Naive B cell (primary cell): ENCODE measurements at regions not wholly inside any gene's neighbourhood (a gene's known extent, or its start where the extent isn't known, plus 50 kb on each side); places are given as distances from the start of the nearest gene placed in this dataset.

Experiments
- ATAC-seq, 2 donors: fragments of 150-1000 bp; cut with Tn5 transposase; 2 replicates each; pipeline ENCODE4 v1.10.0; 2021; ENCODE audit warnings: low read depth in 2 of 2, mild to moderate bottlenecking in 2 of 2, moderate library complexity in 2 of 2
- DNase-seq: peaks from one replicate; pipeline ENCODE4 v3.0.0; 2022
- H3K27ac Mint-ChIP-seq, 6 donors: one replicate each; pipeline ENCODE4 v1.8.0; 2020 to 2022; ENCODE audit warnings: mild to moderate bottlenecking in 6 of 6, mixed read lengths in 6 of 6, moderate library complexity in 5 of 6, inconsistent platforms in 2 of 6
- H3K27me3 Mint-ChIP-seq, 3 donors: one replicate each; pipeline ENCODE4 v1.8.0; 2021 to 2022; ENCODE audit warnings: mixed read lengths in 3 of 3, mild to moderate bottlenecking in 1 of 3
- H3K36me3 Mint-ChIP-seq, 2 donors: one replicate each; pipeline ENCODE4 v1.8.0; 2020 to 2022; ENCODE audit warnings: mixed read lengths in 2 of 2, inconsistent platforms in 1 of 2, mild to moderate bottlenecking in 1 of 2
- H3K4me1 Mint-ChIP-seq, 3 donors: one replicate each; pipeline ENCODE4 v1.8.0; 2020 to 2022; ENCODE audit warnings: mixed read lengths in 3 of 3, inconsistent platforms in 1 of 3, mild to moderate bottlenecking in 1 of 3, moderate library complexity in 1 of 3
- H3K4me3 Mint-ChIP-seq, 8 donors: one replicate each; pipeline ENCODE4 v1.8.0; 2020 to 2022; ENCODE audit warnings: mild to moderate bottlenecking in 8 of 8, mixed read lengths in 8 of 8, moderate library complexity in 8 of 8, inconsistent platforms in 2 of 8
- H3K9me3 Mint-ChIP-seq, 7 donors: one replicate each; pipeline ENCODE4 v1.8.0; 2020 to 2022; ENCODE audit warnings: mixed read lengths in 7 of 7, mild to moderate bottlenecking in 5 of 7, inconsistent platforms in 2 of 7, moderate library complexity in 1 of 7

- Mint-ChIP-seq H3K4me3 (no peak overlapping the region), H3K4me1 (peaks cover 18 to 26% (median 26%) of the 10 kb centered on the region in 3 donors), H3K9me3 (no peaks in the 10 kb centered on the region), H3K27me3 (peaks cover 0 to 22% (median 6%) of the 10 kb centered on the region in 3 donors), H3K36me3 (peaks cover 0 to 4% of the 10 kb centered on the region in 2 donors), H3K27ac (no peak overlapping the region)
- ATAC-seq, result no peak
- DNase-seq, result no peak
These were observed 50.4 kb downstream of the HAPSTR1 start for GRCh38 chr16:9141813-9142212.

DNA sequence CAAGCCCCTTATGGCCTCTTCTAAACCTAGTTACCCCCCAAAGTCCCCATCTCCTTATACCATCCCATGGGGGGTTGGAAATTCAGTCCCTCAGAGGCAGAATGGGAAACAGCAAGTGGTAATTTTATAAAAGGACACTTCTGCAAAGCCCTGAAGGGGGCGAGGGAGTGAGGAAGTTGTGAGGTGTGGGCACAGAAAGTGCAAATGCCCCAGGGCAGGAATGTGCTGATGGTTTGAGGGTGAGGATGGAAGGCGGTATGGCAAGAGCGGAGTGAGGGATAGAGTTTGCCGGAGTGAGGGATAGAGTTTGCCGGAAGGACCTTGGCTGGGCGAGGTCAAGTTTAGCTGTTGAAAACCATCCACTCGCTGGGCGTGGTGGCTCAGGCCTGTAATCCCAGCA, 52.7 kb downstream of the HAPSTR1 start:
- peaks cover 0 to 18% (median 6%) of the 10 kb centered on the region in 3 donors for H3K27me3 Mint-ChIP-seq
- H3K36me3 Mint-ChIP-seq, result peaks cover 0 to 4% of the 10 kb centered on the region in 2 donors
- ATAC-seq (no peak), DNase-seq (no peak)
- no peaks in the 10 kb centered on the region for H3K9me3 Mint-ChIP-seq
- H3K4me1 Mint-ChIP-seq, result peaks cover 14 to 23% (median 14%) of the 10 kb centered on the region in 3 donors
- H3K4me3 Mint-ChIP-seq, result peak overlapping the region in 1 of 8 donors; percentile 61
- no peak overlapping the region for H3K27ac Mint-ChIP-seq

DNA sequence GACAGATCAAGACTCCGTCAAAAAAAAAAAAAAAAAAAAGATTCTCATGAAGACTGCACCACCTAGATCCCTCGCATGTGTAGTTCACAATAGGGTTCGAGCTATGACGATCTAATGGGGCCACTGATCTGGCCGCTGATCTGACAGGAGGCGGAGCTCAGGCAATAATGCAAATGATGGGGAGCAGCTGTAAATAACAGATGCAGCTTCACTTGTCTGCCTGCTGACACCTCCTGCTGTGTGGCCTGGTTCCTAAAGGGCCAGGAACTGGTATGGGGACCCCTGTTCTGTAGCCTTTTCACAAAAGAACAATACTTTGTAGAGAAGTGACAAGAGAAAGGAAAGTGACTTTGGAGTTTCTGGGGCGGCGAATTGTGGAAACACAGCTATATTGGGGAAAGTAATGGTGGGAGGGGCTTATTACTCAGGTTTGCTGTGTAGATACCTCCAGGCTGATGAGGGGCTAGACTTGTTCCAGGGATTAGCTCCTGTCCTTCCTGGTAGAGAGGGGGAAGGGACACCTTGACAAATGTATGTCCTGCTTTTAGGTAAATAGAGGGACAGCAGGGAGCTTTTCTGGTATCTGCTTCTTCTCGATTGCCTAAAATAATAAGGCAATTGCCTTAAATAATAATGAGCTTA, 57.1 kb downstream of the HAPSTR1 start:
- Mint-ChIP-seq H3K27ac (peak overlapping the region in 1 of 6 donors; percentile 87), H3K4me3 (peak overlapping the region in 1 of 8 donors; percentile 49), H3K36me3 (no peaks in the 10 kb centered on the region), H3K9me3 (peaks cover 0 to 6% (median 0%) of the 10 kb centered on the region in 7 donors), H3K4me1 (peaks cover 3 to 15% (median 7%) of the 10 kb centered on the region in 3 donors), H3K27me3 (peaks cover 7 to 17% (median 16%) of the 10 kb centered on the region in 3 donors)
- ATAC-seq (no peak), DNase-seq (no peak)

GRCh38 chr16:9151074-9151473, 59.6 kb downstream of the HAPSTR1 start:
- peaks cover 14 to 27% (median 23%) of the 10 kb centered on the region in 3 donors for H3K27me3 Mint-ChIP-seq
- H3K4me3 Mint-ChIP-seq, result no peak overlapping the region
- peaks cover 0 to 9% (median 4%) of the 10 kb centered on the region in 3 donors for H3K4me1 Mint-ChIP-seq
- H3K9me3 Mint-ChIP-seq, result peaks cover 0 to 7% (median 0%) of the 10 kb centered on the region in 7 donors
- no peak for DNase-seq
- no peak for ATAC-seq
- no peaks in the 10 kb centered on the region for H3K36me3 Mint-ChIP-seq
- no peak overlapping the region for H3K27ac Mint-ChIP-seq

DNA sequence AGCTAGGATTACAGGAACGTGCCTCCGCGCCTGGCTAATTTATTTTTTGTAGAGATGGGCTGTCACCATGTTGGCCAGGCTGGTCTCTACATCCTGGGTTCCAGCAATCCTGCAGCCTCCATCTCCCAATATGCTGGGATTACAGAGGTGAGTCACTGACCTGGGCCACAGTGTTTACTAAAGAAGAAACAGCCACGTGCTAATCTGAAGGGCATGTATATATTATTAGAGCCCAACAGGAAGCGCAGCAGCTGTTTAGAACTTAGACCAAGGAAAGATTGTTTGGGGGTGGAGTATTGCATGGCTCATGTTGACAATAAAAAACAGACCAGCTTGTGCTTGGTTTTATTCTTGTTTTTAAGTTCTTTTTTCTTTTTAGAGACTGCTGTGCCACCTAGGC, 60.2 kb downstream of the HAPSTR1 start:
- Mint-ChIP-seq H3K4me1 (peaks cover 0 to 9% (median 4%) of the 10 kb centered on the region in 3 donors), H3K27me3 (peaks cover 14 to 27% (median 23%) of the 10 kb centered on the region in 3 donors), H3K27ac (peak overlapping the region in 2 of 6 donors; percentile 44 to 69), H3K36me3 (no peaks in the 10 kb centered on the region), H3K4me3 (no peak overlapping the region), H3K9me3 (peaks cover 0 to 7% (median 0%) of the 10 kb centered on the region in 7 donors)
- ATAC-seq, result no peak
- no peak for DNase-seq

DNA sequence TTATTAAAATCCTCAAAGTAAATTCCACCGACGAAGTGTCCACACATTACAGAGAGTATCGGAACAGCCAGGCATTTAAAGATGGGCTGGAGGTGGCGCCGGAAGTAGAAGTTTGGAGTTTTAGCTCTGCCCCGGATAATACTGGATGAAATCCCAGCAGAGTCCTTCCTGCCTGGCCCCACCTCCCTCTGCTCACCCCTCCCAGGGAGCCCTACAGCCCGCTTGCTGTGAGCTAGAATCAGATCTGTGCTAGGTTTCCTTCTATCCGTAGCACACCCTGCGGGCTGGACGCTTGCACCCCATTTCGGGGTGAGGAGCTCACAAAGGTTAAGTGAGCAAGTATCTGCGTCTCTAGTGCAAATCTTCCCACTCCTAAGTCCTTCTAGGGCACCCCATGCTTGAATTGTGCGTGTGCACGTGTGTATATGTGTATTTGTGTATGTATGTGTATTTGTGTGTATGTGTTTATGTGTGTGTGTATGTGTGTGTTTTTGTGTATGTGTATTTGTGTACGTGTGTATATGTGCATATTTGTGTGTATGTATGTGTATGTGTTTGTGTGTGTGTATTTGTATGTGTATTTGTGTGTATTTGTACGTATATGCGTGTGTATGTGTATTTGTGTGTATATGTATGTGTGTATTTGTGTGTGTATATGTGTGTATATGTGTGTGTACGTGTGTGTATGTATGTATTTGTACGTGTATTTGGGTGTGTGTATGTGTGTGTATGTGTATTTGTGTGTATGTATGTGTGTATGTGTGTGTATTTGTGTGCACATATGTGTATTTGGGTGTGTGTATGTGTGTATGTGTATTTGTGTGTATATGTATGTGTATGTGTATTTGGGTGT, 61.4 kb downstream of the HAPSTR1 start:
- DNase-seq (no peak), ATAC-seq (no peak)
- H3K9me3 Mint-ChIP-seq, result peaks cover 0 to 7% (median 0%) of the 10 kb centered on the region in 7 donors
- H3K36me3 Mint-ChIP-seq, result no peaks in the 10 kb centered on the region
- no peak overlapping the region for H3K4me3 Mint-ChIP-seq
- H3K27me3 Mint-ChIP-seq, result peaks cover 19 to 34% (median 29%) of the 10 kb centered on the region in 3 donors
- peaks cover 0 to 9% (median 4%) of the 10 kb centered on the region in 3 donors for H3K4me1 Mint-ChIP-seq
- H3K27ac Mint-ChIP-seq, result no peak overlapping the region

DNA sequence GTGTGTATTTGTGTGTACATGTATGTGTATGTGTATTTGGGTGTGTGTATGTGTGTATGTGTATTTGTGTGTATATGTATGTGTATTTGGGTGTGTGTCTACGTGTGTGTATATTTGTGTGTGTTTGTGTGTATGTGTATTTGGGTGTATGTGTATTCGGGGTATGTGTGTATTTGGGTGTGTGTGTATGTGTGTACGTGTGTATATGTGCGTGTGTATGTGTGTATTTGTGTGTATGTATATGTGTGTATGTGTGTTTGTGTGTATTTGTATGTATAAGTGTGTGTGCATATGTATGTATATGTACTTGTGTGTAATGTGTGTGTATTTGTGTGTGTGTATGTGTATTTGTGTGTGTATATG, 62.0 kb downstream of the HAPSTR1 start:
- ATAC-seq (no peak), DNase-seq (no peak)
- Mint-ChIP-seq H3K4me3 (no peak overlapping the region), H3K27me3 (peaks cover 19 to 40% (median 35%) of the 10 kb centered on the region in 3 donors), H3K9me3 (peaks cover 0 to 7% (median 0%) of the 10 kb centered on the region in 7 donors), H3K27ac (no peak overlapping the region), H3K36me3 (no peaks in the 10 kb centered on the region), H3K4me1 (peaks cover 0 to 6% (median 4%) of the 10 kb centered on the region in 3 donors)

GRCh38 chr16:9154567-9155410, 63.3 kb downstream of the HAPSTR1 start:
- DNase-seq, result no peak
- H3K27ac Mint-ChIP-seq, result peak overlapping the region in 1 of 6 donors; percentile 78
- H3K4me1 Mint-ChIP-seq, result peaks cover 0 to 4% (median under 1%) of the 10 kb centered on the region in 3 donors
- H3K36me3 Mint-ChIP-seq, result no peaks in the 10 kb centered on the region
- no peak overlapping the region for H3K4me3 Mint-ChIP-seq
- H3K27me3 Mint-ChIP-seq, result peaks cover 25 to 47% (median 47%) of the 10 kb centered on the region in 3 donors
- ATAC-seq, result no peak
- H3K9me3 Mint-ChIP-seq, result peaks cover 0 to 7% (median 0%) of the 10 kb centered on the region in 7 donors

GRCh38 chr16:9155871-9156270, 64.4 kb downstream of the HAPSTR1 start:
- peaks cover 32 to 56% (median 54%) of the 10 kb centered on the region in 3 donors for H3K27me3 Mint-ChIP-seq

DNA sequence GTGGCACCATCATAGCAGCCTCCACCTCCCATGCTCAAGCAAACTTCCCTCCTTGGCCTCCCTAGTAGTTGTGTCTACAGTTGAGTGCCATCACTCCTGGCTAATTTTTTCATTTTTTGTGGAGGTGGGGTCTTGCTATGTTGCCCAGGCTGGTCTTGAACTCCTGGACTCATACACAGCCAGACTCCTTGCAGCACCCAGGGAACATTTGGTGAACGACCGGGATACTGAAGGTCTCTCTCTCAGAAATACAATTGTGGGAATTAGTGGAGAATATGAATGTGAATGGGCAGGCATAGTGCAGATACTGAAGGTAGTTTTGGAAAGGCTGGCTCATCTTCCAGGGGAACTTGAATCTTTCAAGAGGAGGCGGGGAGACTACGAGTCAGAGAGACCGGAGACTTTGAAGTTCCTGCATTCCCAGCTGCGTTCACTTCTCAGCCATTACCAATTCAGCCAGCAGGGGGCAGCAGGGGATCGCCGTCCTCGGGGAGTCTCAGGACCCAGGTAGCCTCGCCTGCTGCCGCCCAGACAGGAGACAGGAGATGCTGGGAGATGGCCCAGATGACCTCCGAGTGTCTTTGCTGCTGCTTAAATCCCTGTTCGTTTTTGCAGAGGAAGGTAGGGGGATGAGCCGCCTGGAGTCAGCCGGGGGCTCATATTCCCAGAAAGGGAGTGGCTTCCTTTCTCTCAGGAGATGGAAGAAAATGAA, 68.6 kb downstream of the HAPSTR1 start:
- DNase-seq (peak; percentile 31), ATAC-seq (no peak)
- Mint-ChIP-seq H3K27me3 (peaks cover 25 to 45% (median 32%) of the 10 kb centered on the region in 3 donors), H3K27ac (no peak overlapping the region), H3K4me3 (peak overlapping the region in 1 of 8 donors; percentile 15), H3K4me1 (peaks cover 0 to 8% (median 7%) of the 10 kb centered on the region in 3 donors), H3K9me3 (peaks cover 0 to 2% (median 0%) of the 10 kb centered on the region in 7 donors), H3K36me3 (peaks cover 0 to 4% of the 10 kb centered on the region in 2 donors)

More at GRCh38 chr16:9155871-9156270, 64.4 kb downstream of the HAPSTR1 start:
- peaks cover 0 to 7% (median 0%) of the 10 kb centered on the region in 7 donors for H3K9me3 Mint-ChIP-seq
- no peak for DNase-seq
- ATAC-seq, result no peak
- no peak overlapping the region for H3K4me3 Mint-ChIP-seq
- H3K27ac Mint-ChIP-seq, result peak overlapping the region in 1 of 6 donors; percentile 54
- no peaks in the 10 kb centered on the region for H3K36me3 Mint-ChIP-seq
- peaks cover 4 to 8% (median 7%) of the 10 kb centered on the region in 3 donors for H3K4me1 Mint-ChIP-seq

- Mint-ChIP-seq H3K36me3 (peaks cover 0 to 4% of the 10 kb centered on the region in 2 donors), H3K4me3 (no peak overlapping the region), H3K27ac (no peak overlapping the region), H3K27me3 (peaks cover 22 to 40% (median 27%) of the 10 kb centered on the region in 3 donors), H3K9me3 (peaks cover 0 to 2% (median 0%) of the 10 kb centered on the region in 7 donors), H3K4me1 (peaks cover 0 to 8% (median 7%) of the 10 kb centered on the region in 3 donors)
- ATAC-seq, result no peak
- no peak for DNase-seq
These were observed 69.1 kb downstream of the HAPSTR1 start for GRCh38 chr16:9160551-9160911.

DNA sequence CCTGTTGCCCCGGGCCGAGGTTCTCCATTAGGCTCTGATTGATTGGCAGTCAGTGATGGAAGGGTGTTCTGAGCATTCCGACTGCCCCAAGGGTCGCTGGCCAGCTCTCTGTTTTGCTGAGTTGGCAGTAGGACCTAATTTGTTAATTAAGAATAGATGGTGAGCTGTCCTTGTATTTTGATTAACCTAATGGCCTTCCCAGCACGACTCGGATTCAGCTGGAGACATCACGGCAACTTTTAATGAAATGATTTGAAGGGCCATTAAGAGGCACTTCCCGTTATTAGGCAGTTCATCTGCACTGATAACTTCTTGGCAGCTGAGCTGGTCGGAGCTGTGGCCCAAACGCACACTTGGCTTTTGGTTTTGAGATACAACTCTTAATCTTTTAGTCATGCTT, 74.2 kb downstream of the HAPSTR1 start:
- Mint-ChIP-seq H3K4me1 (peaks cover 3 to 10% (median 10%) of the 10 kb centered on the region in 3 donors), H3K36me3 (peaks cover 0 to 4% of the 10 kb centered on the region in 2 donors), H3K4me3 (no peak overlapping the region), H3K27me3 (peaks cover 0 to 8% (median 5%) of the 10 kb centered on the region in 3 donors), H3K9me3 (peaks cover 0 to 2% (median 0%) of the 10 kb centered on the region in 7 donors), H3K27ac (no peak overlapping the region)
- DNase-seq (no peak), ATAC-seq (no peak)
